Ovary (tissue), 7 donors: ENCODE measurements at regions not wholly inside any gene's neighbourhood (a gene's known extent, or its start where the extent isn't known, plus 50 kb on each side); places are given as distances from the start of the nearest gene placed in this dataset.
"Not testable (repeated sequence)": the region's sequence is repeated elsewhere in the genome, so short reads cannot be mapped to it uniquely, and the experiment has no call there.

Experiments used
- DNase-seq, 5 donors: peaks; one replicate each; pipeline ENCODE4 v3.0.0-alpha.2; 2019 to 2020
- H3K27ac ChIP-seq, 2 donors: fragments of 200-600 bp; one replicate each; pipeline versions ENCODE4 v1.5.1 to v1.8.0; 2019 to 2022
- H3K27me3 ChIP-seq: fragments of 200-600 bp; one replicate; pipeline ENCODE4 v1.8.0; 2022
- H3K36me3 ChIP-seq: fragments of 200-600 bp; sonication (generic); one replicate; pipeline ENCODE4 v1.5.1; 2019
- H3K4me1 ChIP-seq: one replicate; pipeline ENCODE4 v1.8.1; 2013; ENCODE audit warnings: mild to moderate bottlenecking, moderate library complexity; ENCODE audit not compliant: insufficient read depth
- H3K4me3 ChIP-seq: fragments of 200-600 bp; sonication (generic); one replicate; pipeline ENCODE4 v1.5.1; 2017
- H3K9me3 ChIP-seq, 2 donors: fragments of 200-600 bp in 1 of 2; sonication (generic) in 1 of 2; one replicate each; pipeline versions ENCODE4 v1.5.1 to v1.8.1; 2013 to 2019; ENCODE audit warnings: mild to moderate bottlenecking in 1 of 2, moderate library complexity in 1 of 2
- EP300 ChIP-seq: sonication (generic); formaldehyde crosslinking; IDR thresholded peaks from one replicate; pipeline ENCODE4 v1.6.1; 2017; ENCODE audit warnings: antibody characterized with exemption
- POLR2A ChIP-seq: fragments of 450-650 bp; IDR thresholded peaks from one replicate; pipeline ENCODE4 v1.6.1; 2017; ENCODE audit warnings: antibody characterized with exemption, mild to moderate bottlenecking, moderate library complexity
- WGBS, 3 donors: extraction: QIAGEN DNeasy Blood & Tissue Kit in 1 of 3; methylation state at CpG; one replicate each; pipeline versions ENCODE4 v1.1.5 to v1.1.7; 2013 to 2017; 5-methylcytosine and 5-hydroxymethylcytosine counted together
- intact Hi-C, 4 donors: fragments of 100-400 bp; cut with DNase I; formaldehyde crosslinking; loops; one replicate each; pipeline versions ENCODE4 v1.11.0 to v1.15.1; 2022 to 2023
- TF ChIP-seq, protein P1 (sequence below), 3 donors: fragments of 450-650 bp in 2 of 3; fragments of 200-600 bp in 1 of 3; IDR thresholded peaks; one replicate each; pipeline versions ENCODE4 v1.5.1 to v1.8.0; 2016 to 2022; ENCODE audit warnings: antibody characterized with exemption in 3 of 3, mild to moderate bottlenecking in 1 of 3
- donor health status: DM: no; HTN: no; CAD: no; lungs with moderate emphysema.
- donor health status: DM: no; HTN: no; CAD: no.
- donor health status: Bipolar disorder and iron deficiency.
- donor health status: DM: no; HTN: no; CAD: no.
- donor health status: DM: yes; HTN: yes; CAD: no.

DNA sequence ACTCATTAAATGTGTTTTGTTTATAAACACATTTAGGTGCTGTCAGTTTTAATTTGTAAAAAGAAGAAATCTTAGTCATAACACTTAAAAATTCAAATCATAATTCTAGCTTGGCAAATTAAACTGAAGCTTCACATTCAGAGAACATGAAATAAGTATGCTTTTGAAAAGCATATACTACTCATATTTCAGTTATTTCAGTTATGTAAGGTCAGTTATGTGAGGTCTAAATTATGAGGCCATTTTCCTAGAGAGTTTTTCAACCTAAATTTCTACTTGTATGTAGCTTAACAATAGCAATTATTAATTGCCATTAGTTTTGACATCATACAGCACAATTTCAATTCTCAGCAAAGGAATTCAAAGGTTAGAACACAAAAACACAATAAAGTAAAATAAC lies 465.0 kb downstream of the PLOD2 start:
- no peaks in the 10 kb centered on the region for H3K4me1 ChIP-seq
- intact Hi-C loops: no loop called here
- H3K27me3 ChIP-seq: no peaks in the 10 kb centered on the region
- no peaks in the 10 kb centered on the region for H3K9me3 ChIP-seq
- no peak overlapping the region for H3K4me3 ChIP-seq
- TF ChIP-seq, protein P1, sequence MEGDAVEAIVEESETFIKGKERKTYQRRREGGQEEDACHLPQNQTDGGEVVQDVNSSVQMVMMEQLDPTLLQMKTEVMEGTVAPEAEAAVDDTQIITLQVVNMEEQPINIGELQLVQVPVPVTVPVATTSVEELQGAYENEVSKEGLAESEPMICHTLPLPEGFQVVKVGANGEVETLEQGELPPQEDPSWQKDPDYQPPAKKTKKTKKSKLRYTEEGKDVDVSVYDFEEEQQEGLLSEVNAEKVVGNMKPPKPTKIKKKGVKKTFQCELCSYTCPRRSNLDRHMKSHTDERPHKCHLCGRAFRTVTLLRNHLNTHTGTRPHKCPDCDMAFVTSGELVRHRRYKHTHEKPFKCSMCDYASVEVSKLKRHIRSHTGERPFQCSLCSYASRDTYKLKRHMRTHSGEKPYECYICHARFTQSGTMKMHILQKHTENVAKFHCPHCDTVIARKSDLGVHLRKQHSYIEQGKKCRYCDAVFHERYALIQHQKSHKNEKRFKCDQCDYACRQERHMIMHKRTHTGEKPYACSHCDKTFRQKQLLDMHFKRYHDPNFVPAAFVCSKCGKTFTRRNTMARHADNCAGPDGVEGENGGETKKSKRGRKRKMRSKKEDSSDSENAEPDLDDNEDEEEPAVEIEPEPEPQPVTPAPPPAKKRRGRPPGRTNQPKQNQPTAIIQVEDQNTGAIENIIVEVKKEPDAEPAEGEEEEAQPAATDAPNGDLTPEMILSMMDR (IDR thresholded peaks at IDR 0.05): no peak
- no peak for TF ChIP-seq EP300
- no peak for TF ChIP-seq POLR2A
- DNase-seq: no peak
- H3K36me3 ChIP-seq: no peaks in the 10 kb centered on the region
- H3K27ac ChIP-seq: no peak overlapping the region

DNA sequence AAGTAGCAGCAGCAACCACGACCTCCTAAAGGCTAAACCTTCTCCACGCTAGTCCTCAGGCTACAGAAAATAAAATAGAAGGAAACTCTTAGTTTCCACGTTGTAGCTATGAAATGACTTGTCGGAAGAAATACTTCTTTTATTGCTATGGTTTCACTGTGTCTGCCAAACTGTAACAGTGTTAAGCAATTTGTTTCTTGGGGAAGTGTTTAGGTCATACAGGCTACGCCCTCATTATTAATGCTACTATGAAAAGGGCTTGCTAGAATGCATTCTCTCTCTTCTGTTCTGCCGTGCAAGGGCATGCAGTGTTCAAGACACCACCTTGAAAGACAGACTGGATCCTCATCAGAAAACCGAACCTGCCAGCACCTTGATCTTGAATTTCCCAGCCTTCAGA lies 462.7 kb downstream of the PLOD2 start:
- 66 to 87% (median 86%) methylated on average over 7 of the region's 7 CpGs for WGBS, 3 donors
- Histone ChIP-seq H3K36me3 (no peaks in the 10 kb centered on the region), H3K27ac (no peak overlapping the region), H3K4me3 (no peak overlapping the region), H3K9me3 (no peaks in the 10 kb centered on the region), H3K27me3 (no peaks in the 10 kb centered on the region), H3K4me1 (no peaks in the 10 kb centered on the region)
- TF ChIP-seq EP300: no peak
- DNase-seq: no peak
- intact Hi-C loops: no loop called here

DNA sequence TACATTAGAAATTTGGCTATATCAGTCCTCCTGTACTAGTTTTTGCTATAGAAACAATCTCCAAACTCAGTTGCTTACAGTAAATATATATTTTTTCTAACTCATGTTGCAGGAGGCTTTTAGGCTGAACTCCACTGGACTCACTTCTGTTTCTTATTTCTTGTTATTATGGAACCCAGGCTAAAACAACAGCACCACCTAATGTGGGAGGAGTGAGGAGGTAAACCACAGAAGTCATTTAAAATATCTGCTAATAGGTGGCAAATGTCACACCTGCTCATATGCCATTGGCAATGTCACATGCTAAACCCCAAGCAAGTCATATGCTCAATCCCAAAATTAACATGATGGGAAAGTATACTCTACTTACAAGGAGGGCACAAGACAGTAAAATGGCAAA lies 462.2 kb downstream of the PLOD2 start:
- no peak for DNase-seq
- H3K4me1 ChIP-seq: no peaks in the 10 kb centered on the region
- H3K27me3 ChIP-seq: no peaks in the 10 kb centered on the region
- no peaks in the 10 kb centered on the region for H3K9me3 ChIP-seq
- intact Hi-C loops: no loop called here
- TF ChIP-seq EP300: no peak
- no peak for TF ChIP-seq POLR2A
- TF ChIP-seq, protein P1 (IDR thresholded peaks at IDR 0.05): no peak
- no peak overlapping the region for H3K27ac ChIP-seq
- H3K36me3 ChIP-seq: no peaks in the 10 kb centered on the region
- H3K4me3 ChIP-seq: no peak overlapping the region

DNA sequence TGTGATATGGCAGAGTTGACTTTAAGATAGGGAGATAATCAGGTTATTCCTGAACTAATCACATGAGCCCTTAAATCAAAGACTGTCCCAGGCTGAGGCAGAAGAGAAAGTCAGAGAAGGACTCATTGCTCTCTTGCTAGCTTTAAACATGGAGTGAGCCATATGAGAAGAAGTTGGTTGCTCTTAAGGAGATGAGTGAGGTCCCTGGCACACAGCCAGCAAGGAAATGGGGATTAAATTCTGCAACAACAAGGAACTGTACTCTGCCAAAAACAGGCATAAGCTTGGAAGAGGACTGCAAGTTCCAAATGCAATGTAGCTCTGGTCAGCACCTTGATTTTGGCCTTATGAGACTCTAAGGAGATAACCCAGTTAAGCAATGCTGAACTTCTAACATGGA lies 457.0 kb downstream of the PLOD2 start:
- H3K4me1 ChIP-seq: no peaks in the 10 kb centered on the region
- no peak overlapping the region for H3K27ac ChIP-seq
- no peaks in the 10 kb centered on the region for H3K9me3 ChIP-seq
- H3K36me3 ChIP-seq: no peaks in the 10 kb centered on the region
- H3K4me3 ChIP-seq: no peak overlapping the region
- intact Hi-C loops: no loop called here
- no peak for DNase-seq
- TF ChIP-seq EP300 (no peak), POLR2A (no peak)
- TF ChIP-seq, protein P1 (IDR thresholded peaks at IDR 0.05): no peak
- no peaks in the 10 kb centered on the region for H3K27me3 ChIP-seq

DNA sequence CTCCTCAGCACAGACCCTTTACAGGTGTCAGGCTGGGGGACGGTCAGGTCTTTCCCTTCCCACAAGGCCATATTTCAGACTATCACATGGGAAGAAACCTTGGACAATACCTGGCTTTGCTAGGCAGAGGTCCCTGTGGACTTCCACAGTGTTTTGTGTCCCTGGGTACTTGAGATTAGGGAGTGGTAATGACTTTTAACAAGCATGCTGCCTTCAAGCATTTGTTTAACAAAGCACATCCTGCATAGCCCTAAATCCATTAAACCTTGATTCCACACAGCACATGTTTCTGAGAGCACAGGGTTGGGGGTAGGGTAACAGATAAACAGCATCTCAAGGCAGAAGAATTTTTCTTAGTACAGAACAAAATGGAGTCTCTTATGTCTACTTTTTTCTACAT lies 451.2 kb downstream of the PLOD2 start:
- H3K4me3 ChIP-seq, H3K36me3 ChIP-seq, intact Hi-C loops, DNase-seq, H3K27me3 ChIP-seq, H3K4me1 ChIP-seq, H3K27ac ChIP-seq, H3K9me3 ChIP-seq: not testable (repeated sequence)
- 91 to 100% (median 94%) methylated on average over 1 of the region's 1 CpG for WGBS, 3 donors

DNA sequence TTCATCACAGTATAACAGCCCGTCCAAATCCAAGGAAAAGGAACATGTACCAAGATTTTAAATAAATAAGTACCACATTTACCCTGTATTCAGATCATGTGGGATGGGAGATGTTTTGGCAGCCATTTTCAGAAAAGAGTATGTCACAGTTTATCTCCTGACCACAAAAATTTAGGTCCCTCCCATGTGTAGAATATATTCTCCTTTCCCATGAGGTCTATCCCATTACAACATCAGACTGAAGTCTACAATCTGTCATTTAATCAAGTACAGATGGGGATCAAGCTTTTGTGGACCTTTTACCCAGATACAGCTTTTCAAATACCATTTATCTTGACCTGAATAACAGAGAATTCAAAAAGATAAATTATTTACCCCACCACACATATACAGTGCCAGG lies 444.5 kb downstream of the PLOD2 start:
- H3K4me3 ChIP-seq: no peak overlapping the region
- no peak for DNase-seq
- H3K36me3 ChIP-seq: no peaks in the 10 kb centered on the region
- intact Hi-C loops: no loop called here
- no peaks in the 10 kb centered on the region for H3K4me1 ChIP-seq
- TF ChIP-seq, protein P1 (IDR thresholded peaks at IDR 0.05): no peak
- TF ChIP-seq POLR2A: no peak
- no peak for TF ChIP-seq EP300
- H3K27me3 ChIP-seq: no peaks in the 10 kb centered on the region
- no peak overlapping the region for H3K27ac ChIP-seq
- H3K9me3 ChIP-seq: no peaks in the 10 kb centered on the region
- 90 to 100% (median 98%) methylated on average over 1 of the region's 1 CpG for WGBS, 3 donors
